Endothelial cell (in vitro differentiated cells): ENCODE measurements at regions not wholly inside any gene's neighbourhood (a gene's known extent, or its start where the extent isn't known, plus 50 kb on each side); places are given as distances from the start of the nearest gene placed in this dataset.

Source experiments
- DNase-seq: peaks from one replicate; pipeline ENCODE4 v3.0.0; 2021; ENCODE audit warnings: low spot score
- H3K27ac Mint-ChIP-seq: one replicate; pipeline ENCODE4 v1.8.0; 2021; ENCODE audit warnings: mixed read lengths, inconsistent platforms; ENCODE audit not compliant: unreplicated experiment
- H3K27me3 Mint-ChIP-seq: one replicate; pipeline ENCODE4 v1.8.0; 2021; ENCODE audit warnings: mild to moderate bottlenecking, moderate library complexity, mixed read lengths, inconsistent platforms; ENCODE audit not compliant: unreplicated experiment
- H3K36me3 Mint-ChIP-seq: one replicate; pipeline ENCODE4 v1.8.0; 2021; ENCODE audit warnings: mild to moderate bottlenecking, low read depth, mixed read lengths, inconsistent platforms; ENCODE audit not compliant: unreplicated experiment
- H3K4me1 Mint-ChIP-seq: one replicate; pipeline ENCODE4 v1.8.0; 2021; ENCODE audit warnings: mild to moderate bottlenecking, mixed read lengths, inconsistent platforms; ENCODE audit not compliant: unreplicated experiment
- H3K4me3 Mint-ChIP-seq: one replicate; pipeline ENCODE4 v1.8.0; 2021; ENCODE audit warnings: mild to moderate bottlenecking, mixed read lengths, inconsistent platforms; ENCODE audit not compliant: unreplicated experiment
- H3K9me3 Mint-ChIP-seq: one replicate; pipeline ENCODE4 v1.8.0; 2021; ENCODE audit warnings: mixed read lengths, inconsistent platforms; ENCODE audit not compliant: unreplicated experiment
- TF ChIP-seq, protein P1 (sequence below): fragments of 200-600 bp; sonication (generic); IDR thresholded peaks from one replicate; pipeline ENCODE4 v1.5.0; 2021; ENCODE audit warnings: antibody characterized with exemption; ENCODE audit not compliant: unreplicated experiment

DNA sequence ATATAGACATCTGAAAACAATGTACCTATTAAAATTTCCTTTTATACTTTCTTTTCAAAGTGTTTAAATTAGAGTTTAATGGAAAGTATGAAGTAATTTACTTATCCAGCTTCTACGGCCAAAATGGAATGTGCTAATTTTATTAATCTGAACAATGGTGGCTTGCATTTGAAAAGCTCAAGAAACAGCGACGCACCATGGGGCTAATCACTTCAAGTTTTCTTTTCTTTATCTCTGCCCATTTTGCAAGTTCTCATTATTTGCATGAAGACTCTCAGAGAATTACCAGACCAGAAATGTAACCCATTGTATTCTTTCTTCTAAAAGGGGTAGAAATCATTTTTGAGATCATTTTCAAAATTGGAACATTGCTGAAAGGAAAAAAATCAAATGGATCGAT is 204.0 kb upstream of the STARD13 start:
- Mint-ChIP-seq H3K4me3 (no peak overlapping the region), H3K27me3 (peaks cover 6% of the 10 kb centered on the region), H3K36me3 (peaks cover 2% of the 10 kb centered on the region), H3K4me1 (peaks cover 20% of the 10 kb centered on the region), H3K27ac (no peak overlapping the region), H3K9me3 (no peaks in the 10 kb centered on the region)
- TF ChIP-seq, protein P1, sequence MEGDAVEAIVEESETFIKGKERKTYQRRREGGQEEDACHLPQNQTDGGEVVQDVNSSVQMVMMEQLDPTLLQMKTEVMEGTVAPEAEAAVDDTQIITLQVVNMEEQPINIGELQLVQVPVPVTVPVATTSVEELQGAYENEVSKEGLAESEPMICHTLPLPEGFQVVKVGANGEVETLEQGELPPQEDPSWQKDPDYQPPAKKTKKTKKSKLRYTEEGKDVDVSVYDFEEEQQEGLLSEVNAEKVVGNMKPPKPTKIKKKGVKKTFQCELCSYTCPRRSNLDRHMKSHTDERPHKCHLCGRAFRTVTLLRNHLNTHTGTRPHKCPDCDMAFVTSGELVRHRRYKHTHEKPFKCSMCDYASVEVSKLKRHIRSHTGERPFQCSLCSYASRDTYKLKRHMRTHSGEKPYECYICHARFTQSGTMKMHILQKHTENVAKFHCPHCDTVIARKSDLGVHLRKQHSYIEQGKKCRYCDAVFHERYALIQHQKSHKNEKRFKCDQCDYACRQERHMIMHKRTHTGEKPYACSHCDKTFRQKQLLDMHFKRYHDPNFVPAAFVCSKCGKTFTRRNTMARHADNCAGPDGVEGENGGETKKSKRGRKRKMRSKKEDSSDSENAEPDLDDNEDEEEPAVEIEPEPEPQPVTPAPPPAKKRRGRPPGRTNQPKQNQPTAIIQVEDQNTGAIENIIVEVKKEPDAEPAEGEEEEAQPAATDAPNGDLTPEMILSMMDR = no peak
- no peak for DNase-seq

DNA sequence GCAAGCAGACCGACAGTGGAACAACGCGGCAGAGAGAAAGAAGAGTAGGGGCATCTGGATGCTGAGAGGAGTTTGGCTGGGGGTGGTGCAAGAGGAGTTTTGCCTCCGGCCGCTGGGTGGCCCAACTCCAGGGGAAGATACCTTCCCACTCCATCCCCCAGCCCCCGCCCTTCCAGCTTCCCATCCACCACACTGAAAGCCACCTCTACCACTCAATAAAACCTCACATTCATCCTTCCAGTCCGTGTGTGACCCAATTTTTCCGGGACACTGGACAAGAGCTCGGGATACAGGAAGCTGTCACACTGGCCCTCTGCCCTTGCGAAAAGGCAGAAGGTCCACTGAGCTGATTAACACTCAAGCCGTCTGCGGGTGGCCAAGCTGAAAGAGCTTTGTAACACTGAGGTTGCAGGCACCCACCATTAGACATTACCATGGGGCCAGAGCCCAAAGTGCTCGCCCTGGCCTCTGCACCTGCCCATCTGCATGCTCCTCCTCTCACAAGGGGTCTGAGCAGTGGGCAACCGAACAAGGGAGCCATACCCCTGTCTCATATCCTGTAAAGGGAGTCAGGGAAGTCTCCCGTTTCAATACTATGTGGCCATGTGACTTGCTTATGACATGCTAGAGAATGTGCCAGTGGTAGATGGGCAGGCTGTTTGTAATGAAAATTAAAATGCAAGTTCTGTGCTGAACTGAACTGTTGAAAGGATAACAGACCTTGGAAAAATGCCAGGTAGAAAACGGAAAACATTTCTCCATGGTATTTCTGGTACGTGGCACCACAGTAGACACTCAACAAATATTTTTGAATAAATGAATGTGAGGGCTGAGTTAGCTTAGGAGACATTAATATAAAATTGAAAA is 205.1 kb upstream of the STARD13 start:
- H3K36me3 Mint-ChIP-seq = no peaks in the 10 kb centered on the region
- peaks cover 6% of the 10 kb centered on the region for H3K27me3 Mint-ChIP-seq
- DNase-seq = no peak
- no peak overlapping the region for H3K4me3 Mint-ChIP-seq
- TF ChIP-seq, protein P1 = no peak
- no peaks in the 10 kb centered on the region for H3K9me3 Mint-ChIP-seq
- H3K4me1 Mint-ChIP-seq = peaks cover 27% of the 10 kb centered on the region
- no peak overlapping the region for H3K27ac Mint-ChIP-seq

DNA sequence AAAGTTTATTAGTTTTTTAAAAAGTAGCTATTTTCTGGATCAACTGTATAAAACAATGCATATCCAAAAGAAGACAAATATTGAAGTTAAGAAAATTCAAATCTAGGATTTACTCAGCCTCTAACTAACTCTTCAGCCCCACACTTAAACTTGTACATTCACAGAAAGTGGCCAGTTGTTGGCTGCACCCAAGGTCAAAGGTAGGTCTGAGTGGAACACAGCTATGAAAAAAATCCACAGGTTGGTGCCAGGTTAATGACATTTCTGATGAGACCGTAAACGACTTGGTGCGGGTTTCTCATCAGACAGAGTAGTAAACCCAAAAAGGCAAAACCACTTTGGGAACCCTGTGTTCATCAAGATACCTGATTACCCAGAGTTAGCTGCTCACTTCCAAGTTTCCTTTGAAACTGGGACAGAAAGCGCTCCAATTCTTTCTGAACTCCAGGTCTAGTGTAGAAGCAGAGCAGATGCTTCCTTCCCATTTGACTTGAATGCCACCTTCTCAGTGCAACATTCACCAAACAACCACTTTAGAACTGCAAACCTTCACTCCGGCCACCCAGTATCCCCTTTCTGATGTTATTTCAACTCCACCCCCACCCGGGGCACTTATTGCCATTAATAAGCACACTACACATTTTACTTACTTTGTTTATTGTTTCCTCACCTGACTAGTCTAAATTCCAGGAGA is 208.3 kb upstream of the STARD13 start:
- Mint-ChIP-seq H3K36me3 (no peaks in the 10 kb centered on the region), H3K9me3 (no peaks in the 10 kb centered on the region), H3K4me1 (peaks cover 21% of the 10 kb centered on the region), H3K4me3 (no peak overlapping the region), H3K27me3 (peaks cover 4% of the 10 kb centered on the region), H3K27ac (peak overlapping the region; percentile 92)
- TF ChIP-seq, protein P1 = no peak
- DNase-seq = no peak

DNA sequence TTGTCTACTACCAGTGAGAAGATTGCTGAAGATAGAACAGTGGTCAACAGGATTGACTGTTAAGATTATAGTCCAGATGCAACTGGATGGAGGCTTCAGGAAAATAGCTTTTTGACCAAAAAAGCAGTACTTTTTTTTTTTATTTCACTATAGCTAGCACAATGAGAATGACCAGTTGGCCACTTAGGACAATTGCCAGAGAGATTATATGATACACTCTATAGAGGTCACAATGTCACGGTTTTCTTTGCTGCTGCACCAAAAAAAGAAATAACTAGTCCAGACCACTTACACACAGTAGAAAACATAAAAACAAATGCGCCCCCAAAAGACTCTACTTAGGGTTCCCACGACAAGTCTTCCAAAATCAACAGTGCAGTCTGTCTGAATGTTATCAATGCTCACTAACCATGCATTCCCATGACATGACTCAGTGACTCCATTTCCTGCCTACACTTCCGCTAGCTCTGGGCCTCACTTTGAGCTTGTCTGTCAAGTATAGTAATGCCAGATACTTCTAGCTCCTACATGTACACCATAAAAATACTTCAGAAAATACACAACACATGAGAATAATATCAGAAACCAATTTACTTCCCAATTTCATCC is 209.1 kb upstream of the STARD13 start:
- Mint-ChIP-seq H3K4me3 (no peak overlapping the region), H3K27ac (peak overlapping the region; percentile 92), H3K4me1 (peaks cover 21% of the 10 kb centered on the region), H3K9me3 (no peaks in the 10 kb centered on the region), H3K36me3 (no peaks in the 10 kb centered on the region), H3K27me3 (peaks cover 4% of the 10 kb centered on the region)
- peak; percentile 52 for DNase-seq
- TF ChIP-seq, protein P1 = no peak
